ENCODE measurements at regions not wholly inside any gene's neighbourhood (a gene's known extent, or its start where the extent isn't known, plus 50 kb on each side); places are given as distances from the start of the nearest gene placed in this dataset.

- no peak for DNase-seq
- Histone ChIP-seq H3K27ac (ENCODE audit: insufficient read depth in 1 of 2, low read depth in 1 of 2, low read length in 2 of 2, poor library complexity in 1 of 2, severe bottlenecking in 2 of 2) (no peak overlapping the region), H3K27me3 (replicated peaks in 2 of 5; ENCODE audit: control insufficient read depth in 4 of 5, insufficient read depth in 5 of 5, low read length in 4 of 5) (peaks cover 0 to 1% (median 0%) of the 10 kb centered on the region in 5 experiments), H3K4me3 (ENCODE audit: control insufficient read depth in 1 of 7, extremely low read depth in 1 of 7, insufficient read depth in 4 of 7, low read depth in 2 of 7, low read length in 6 of 7) (no peak overlapping the region), H3K36me3 (ENCODE audit: control insufficient read depth in 4 of 4, insufficient read depth in 4 of 4, low read length in 3 of 4) (no peaks in the 10 kb centered on the region), H3K4me1 (ENCODE audit: control extremely low read depth in 1 of 4, control insufficient read depth in 4 of 4, insufficient read depth in 4 of 4, low read length in 3 of 4) (no peaks in the 10 kb centered on the region), H3K9me3 (ENCODE audit: control extremely low read depth in 1 of 5, control insufficient read depth in 4 of 5, insufficient read depth in 2 of 5, low read depth in 1 of 5, low read length in 4 of 5) (peaks cover 2 to 15% (median 5%) of the 10 kb centered on the region in 5 experiments)
- ChIA-PET POLR2A (no interaction called here), CTCF (no interaction called here)
- WGBS (ENCODE audit: insufficient coverage): 88% methylated on average over 1 of the region's 1 CpG
Observed at GRCh38 chr1:56204206-56204605, 375.2 kb downstream of the PLPP3 start.

- POLR2A ChIA-PET: interaction anchor here (0.7 kb wide), 1 partner anchor 335 kb away, joined by 3 read pairs; no protein-coding TSS in a partner anchor
Observed at GRCh38 chr1:56202796-56203492, 376.4 kb downstream of the PLPP3 start.

GRCh38 chr1:56202186-56202585 is 377.2 kb downstream of the PLPP3 start:
- peaks cover 0 to 8% (median 5%) of the 10 kb centered on the region in 5 experiments for H3K9me3 ChIP-seq (ENCODE audit: control extremely low read depth in 1 of 5, control insufficient read depth in 4 of 5, insufficient read depth in 2 of 5, low read depth in 1 of 5, low read length in 4 of 5)
- no peak overlapping the region for H3K27ac ChIP-seq (ENCODE audit: insufficient read depth in 1 of 2, low read depth in 1 of 2, low read length in 2 of 2, poor library complexity in 1 of 2, severe bottlenecking in 2 of 2)
- DNase-seq: no peak
- POLR2A ChIA-PET: interaction anchor here (0.7 kb wide), 1 partner anchor 334 kb away, joined by 3 read pairs; no protein-coding TSS in a partner anchor
- H3K4me1 ChIP-seq (ENCODE audit: control extremely low read depth in 1 of 4, control insufficient read depth in 4 of 4, insufficient read depth in 4 of 4, low read length in 3 of 4): no peaks in the 10 kb centered on the region
- no peaks in the 10 kb centered on the region for H3K36me3 ChIP-seq (ENCODE audit: control insufficient read depth in 4 of 4, insufficient read depth in 4 of 4, low read length in 3 of 4)
- peaks cover 0 to 1% (median 0%) of the 10 kb centered on the region in 5 experiments for H3K27me3 ChIP-seq (replicated peaks in 2 of 5; ENCODE audit: control insufficient read depth in 4 of 5, insufficient read depth in 5 of 5, low read length in 4 of 5)
- WGBS (ENCODE audit: insufficient coverage): no CpG with 5 or more reads among the region's 2 CpGs
- CTCF ChIA-PET: no interaction called here
- no peak overlapping the region for H3K4me3 ChIP-seq (ENCODE audit: control insufficient read depth in 1 of 7, extremely low read depth in 1 of 7, insufficient read depth in 4 of 7, low read depth in 2 of 7, low read length in 6 of 7)

More at GRCh38 chr1:56202796-56203492, 376.4 kb downstream of the PLPP3 start:
- DNase-seq: no peak
- CTCF ChIA-PET: no interaction called here
- no peak overlapping the region for H3K27ac ChIP-seq (ENCODE audit: insufficient read depth in 1 of 2, low read depth in 1 of 2, low read length in 2 of 2, poor library complexity in 1 of 2, severe bottlenecking in 2 of 2)
- no peaks in the 10 kb centered on the region for H3K36me3 ChIP-seq (ENCODE audit: control insufficient read depth in 4 of 4, insufficient read depth in 4 of 4, low read length in 3 of 4)
- 60% methylated on average over 1 of the region's 5 CpGs for WGBS (ENCODE audit: insufficient coverage)
- H3K4me1 ChIP-seq (ENCODE audit: control extremely low read depth in 1 of 4, control insufficient read depth in 4 of 4, insufficient read depth in 4 of 4, low read length in 3 of 4): no peaks in the 10 kb centered on the region
- H3K4me3 ChIP-seq (ENCODE audit: control insufficient read depth in 1 of 7, extremely low read depth in 1 of 7, insufficient read depth in 4 of 7, low read depth in 2 of 7, low read length in 6 of 7): no peak overlapping the region
- H3K9me3 ChIP-seq (ENCODE audit: control extremely low read depth in 1 of 5, control insufficient read depth in 4 of 5, insufficient read depth in 2 of 5, low read depth in 1 of 5, low read length in 4 of 5): peaks cover 2 to 14% (median 5%) of the 10 kb centered on the region in 5 experiments
- H3K27me3 ChIP-seq (replicated peaks in 2 of 5; ENCODE audit: control insufficient read depth in 4 of 5, insufficient read depth in 5 of 5, low read length in 4 of 5): peaks cover 0 to 1% (median 0%) of the 10 kb centered on the region in 5 experiments

- 100% methylated on average over 1 of the region's 2 CpGs for WGBS (ENCODE audit: insufficient coverage)
- no peaks in the 10 kb centered on the region for H3K9me3 ChIP-seq (ENCODE audit: control extremely low read depth in 1 of 5, control insufficient read depth in 4 of 5, insufficient read depth in 2 of 5, low read depth in 1 of 5, low read length in 4 of 5)
- DNase-seq: no peak
- ChIA-PET POLR2A (no interaction called here), CTCF (interaction anchor here (1.0 kb wide), 1 partner anchor 10 kb away, joined by 3 read pairs; no protein-coding TSS in a partner anchor)
- no peaks in the 10 kb centered on the region for H3K36me3 ChIP-seq (ENCODE audit: control insufficient read depth in 4 of 4, insufficient read depth in 4 of 4, low read length in 3 of 4)
- no peak overlapping the region for H3K27ac ChIP-seq (ENCODE audit: insufficient read depth in 1 of 2, low read depth in 1 of 2, low read length in 2 of 2, poor library complexity in 1 of 2, severe bottlenecking in 2 of 2)
- H3K4me3 ChIP-seq (ENCODE audit: control insufficient read depth in 1 of 7, extremely low read depth in 1 of 7, insufficient read depth in 4 of 7, low read depth in 2 of 7, low read length in 6 of 7): no peak overlapping the region
- H3K27me3 ChIP-seq (replicated peaks in 2 of 5; ENCODE audit: control insufficient read depth in 4 of 5, insufficient read depth in 5 of 5, low read length in 4 of 5): peaks cover 0 to 1% (median 0%) of the 10 kb centered on the region in 5 experiments
- H3K4me1 ChIP-seq (ENCODE audit: control extremely low read depth in 1 of 4, control insufficient read depth in 4 of 4, insufficient read depth in 4 of 4, low read length in 3 of 4): no peaks in the 10 kb centered on the region
Observed at GRCh38 chr1:56200896-56201295, 378.5 kb downstream of the PLPP3 start.

- DNase-seq: no peak
- no peaks in the 10 kb centered on the region for H3K9me3 ChIP-seq (ENCODE audit: control extremely low read depth in 1 of 5, control insufficient read depth in 4 of 5, insufficient read depth in 2 of 5, low read depth in 1 of 5, low read length in 4 of 5)
- peaks cover 0 to 1% (median 0%) of the 10 kb centered on the region in 5 experiments for H3K27me3 ChIP-seq (replicated peaks in 2 of 5; ENCODE audit: control insufficient read depth in 4 of 5, insufficient read depth in 5 of 5, low read length in 4 of 5)
- no peak overlapping the region for H3K27ac ChIP-seq (ENCODE audit: insufficient read depth in 1 of 2, low read depth in 1 of 2, low read length in 2 of 2, poor library complexity in 1 of 2, severe bottlenecking in 2 of 2)
- POLR2A ChIA-PET: no interaction called here
- H3K4me3 ChIP-seq (ENCODE audit: control insufficient read depth in 1 of 7, extremely low read depth in 1 of 7, insufficient read depth in 4 of 7, low read depth in 2 of 7, low read length in 6 of 7): no peak overlapping the region
- H3K4me1 ChIP-seq (ENCODE audit: control extremely low read depth in 1 of 4, control insufficient read depth in 4 of 4, insufficient read depth in 4 of 4, low read length in 3 of 4): no peaks in the 10 kb centered on the region
- 100% methylated on average over 3 of the region's 4 CpGs for WGBS (ENCODE audit: insufficient coverage)
- no peaks in the 10 kb centered on the region for H3K36me3 ChIP-seq (ENCODE audit: control insufficient read depth in 4 of 4, insufficient read depth in 4 of 4, low read length in 3 of 4)
- CTCF ChIA-PET: interaction anchor here (1.0 kb wide), 1 partner anchor 10 kb away, joined by 3 read pairs; no protein-coding TSS in a partner anchor
Observed at GRCh38 chr1:56200442-56200841, 378.9 kb downstream of the PLPP3 start.

DNA sequence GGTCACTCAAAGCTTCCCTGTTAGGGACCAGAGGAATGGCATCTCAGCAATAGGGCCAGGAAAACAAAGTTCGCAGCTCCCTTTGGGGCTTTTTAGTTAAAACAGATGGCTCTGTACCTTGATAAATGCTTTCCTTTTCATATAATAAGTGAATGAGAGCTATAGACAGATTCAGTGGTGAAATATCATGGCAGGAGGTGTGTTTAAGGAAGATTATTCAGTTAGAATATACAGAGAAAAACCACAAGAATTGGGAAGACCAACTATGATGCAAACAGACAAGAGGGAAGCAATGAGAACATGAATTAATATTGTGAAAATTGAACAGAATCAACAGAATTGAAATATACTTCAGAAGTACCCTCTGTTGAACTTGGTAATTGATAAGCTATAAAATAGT is 379.4 kb downstream of the PLPP3 start:
- H3K4me1 ChIP-seq (ENCODE audit: control extremely low read depth in 1 of 4, control insufficient read depth in 4 of 4, insufficient read depth in 4 of 4, low read length in 3 of 4): no peaks in the 10 kb centered on the region
- no peak overlapping the region for H3K27ac ChIP-seq (ENCODE audit: insufficient read depth in 1 of 2, low read depth in 1 of 2, low read length in 2 of 2, poor library complexity in 1 of 2, severe bottlenecking in 2 of 2)
- peaks cover 0 to 1% (median 0%) of the 10 kb centered on the region in 5 experiments for H3K27me3 ChIP-seq (replicated peaks in 2 of 5; ENCODE audit: control insufficient read depth in 4 of 5, insufficient read depth in 5 of 5, low read length in 4 of 5)
- DNase-seq: no peak
- H3K9me3 ChIP-seq (ENCODE audit: control extremely low read depth in 1 of 5, control insufficient read depth in 4 of 5, insufficient read depth in 2 of 5, low read depth in 1 of 5, low read length in 4 of 5): no peaks in the 10 kb centered on the region
- no peaks in the 10 kb centered on the region for H3K36me3 ChIP-seq (ENCODE audit: control insufficient read depth in 4 of 4, insufficient read depth in 4 of 4, low read length in 3 of 4)
- CTCF ChIA-PET: no interaction called here
- WGBS (ENCODE audit: insufficient coverage): 40% methylated on average over 1 of the region's 1 CpG
- H3K4me3 ChIP-seq (ENCODE audit: control insufficient read depth in 1 of 7, extremely low read depth in 1 of 7, insufficient read depth in 4 of 7, low read depth in 2 of 7, low read length in 6 of 7): no peak overlapping the region
- POLR2A ChIA-PET: no interaction called here

- ChIA-PET POLR2A (no interaction called here), CTCF (no interaction called here)
- no peak for DNase-seq
- peaks cover 0 to 1% (median 0%) of the 10 kb centered on the region in 5 experiments for H3K27me3 ChIP-seq (replicated peaks in 2 of 5; ENCODE audit: control insufficient read depth in 4 of 5, insufficient read depth in 5 of 5, low read length in 4 of 5)
- WGBS (ENCODE audit: insufficient coverage): 90% methylated on average over 2 of the region's 2 CpGs
- no peak overlapping the region for H3K27ac ChIP-seq (ENCODE audit: insufficient read depth in 1 of 2, low read depth in 1 of 2, low read length in 2 of 2, poor library complexity in 1 of 2, severe bottlenecking in 2 of 2)
- H3K9me3 ChIP-seq (ENCODE audit: control extremely low read depth in 1 of 5, control insufficient read depth in 4 of 5, insufficient read depth in 2 of 5, low read depth in 1 of 5, low read length in 4 of 5): no peaks in the 10 kb centered on the region
- H3K36me3 ChIP-seq (ENCODE audit: control insufficient read depth in 4 of 4, insufficient read depth in 4 of 4, low read length in 3 of 4): no peaks in the 10 kb centered on the region
- no peaks in the 10 kb centered on the region for H3K4me1 ChIP-seq (ENCODE audit: control extremely low read depth in 1 of 4, control insufficient read depth in 4 of 4, insufficient read depth in 4 of 4, low read length in 3 of 4)
- no peak overlapping the region for H3K4me3 ChIP-seq (ENCODE audit: control insufficient read depth in 1 of 7, extremely low read depth in 1 of 7, insufficient read depth in 4 of 7, low read depth in 2 of 7, low read length in 6 of 7)
Observed at GRCh38 chr1:56199061-56199460, 380.3 kb downstream of the PLPP3 start.

Measured in common myeloid progenitor, CD34-positive (primary cell).